ENCODE measurements at regions not wholly inside any gene's neighbourhood (a gene's known extent, or its start where the extent isn't known, plus 50 kb on each side); places are given as distances from the start of the nearest gene placed in this dataset.

GRCh38 chr1:166700696-166701095 is 138.6 kb upstream of the POGK start:
- H2AFZ ChIP-seq (ENCODE audit: low read depth, low read length), result no peak overlapping the region
- H3K4me2 ChIP-seq (ENCODE audit: low read length, poor library complexity, severe bottlenecking), result no peak overlapping the region
- no peak overlapping the region for H2AK5ac ChIP-seq (ENCODE audit: low read length, severe bottlenecking)
- H2BK12ac ChIP-seq (ENCODE audit: low read length in 2 of 2), result no peak overlapping the region
- H3K36me3 ChIP-seq (ENCODE audit: control insufficient read depth in 1 of 2, insufficient read depth in 2 of 2, low read depth in 1 of 2, low read length in 2 of 2), result no peaks in the 10 kb centered on the region
- H3K14ac ChIP-seq (ENCODE audit: low read length in 2 of 2), result no peak overlapping the region
- no peaks in the 10 kb centered on the region for H3K9me3 ChIP-seq (ENCODE audit: control insufficient read depth, low read length)
- H2BK15ac ChIP-seq (ENCODE audit: low read depth, poor library complexity, severe bottlenecking), result no peak overlapping the region
- H3K4ac ChIP-seq (ENCODE audit: low read depth in 1 of 2, low read length in 2 of 2), result no peak overlapping the region
- H3K27me3 ChIP-seq (ENCODE audit: control insufficient read depth in 1 of 2, insufficient read depth in 1 of 2, low read length in 2 of 2), result no peaks in the 10 kb centered on the region
- H3K27ac ChIP-seq (ENCODE audit: low read length, poor library complexity, severe bottlenecking), result no peak overlapping the region
- DNase-seq, result no peak
- no peak overlapping the region for H4K8ac ChIP-seq (ENCODE audit: low read length)
- H4K91ac ChIP-seq (ENCODE audit: low read length), result no peak overlapping the region
- H3K4me1 ChIP-seq (ENCODE audit: control insufficient read depth, insufficient read depth, low read depth, low read length), result no peaks in the 10 kb centered on the region
- H3K23ac ChIP-seq (ENCODE audit: low read length in 2 of 2), result no peak overlapping the region
- H2BK5ac ChIP-seq (ENCODE audit: low read depth, low read length, poor library complexity, severe bottlenecking), result no peak overlapping the region
- H2BK120ac ChIP-seq (ENCODE audit: low read depth, low read length), result no peak overlapping the region
- H3K79me1 ChIP-seq (replicated peaks; ENCODE audit: low read length, poor library complexity, severe bottlenecking), result no peaks in the 10 kb centered on the region
- no peak overlapping the region for H3K9ac ChIP-seq (ENCODE audit: low read length)
- H3K18ac ChIP-seq (ENCODE audit: low read depth in 1 of 2, low read length in 2 of 2), result no peak overlapping the region
- 61% methylated on average over 4 of the region's 4 CpGs for WGBS
- no peak overlapping the region for H3K4me3 ChIP-seq (ENCODE audit: insufficient read depth in 1 of 2, low read depth in 1 of 2, low read length in 2 of 2)

- Histone ChIP-seq H3K4ac (ENCODE audit: low read depth in 1 of 2, low read length in 2 of 2) (no peak overlapping the region), H3K4me3 (ENCODE audit: insufficient read depth in 1 of 2, low read depth in 1 of 2, low read length in 2 of 2) (no peak overlapping the region), H3K4me1 (ENCODE audit: control insufficient read depth, insufficient read depth, low read depth, low read length) (no peaks in the 10 kb centered on the region), H2AK5ac (ENCODE audit: low read length, severe bottlenecking) (no peak overlapping the region), H2BK12ac (ENCODE audit: low read length in 2 of 2) (no peak overlapping the region), H3K79me1 (replicated peaks; ENCODE audit: low read length, poor library complexity, severe bottlenecking) (no peaks in the 10 kb centered on the region), H3K14ac (ENCODE audit: low read length in 2 of 2) (no peak overlapping the region), H3K27ac (ENCODE audit: low read length, poor library complexity, severe bottlenecking) (no peak overlapping the region), H2BK120ac (ENCODE audit: low read depth, low read length) (no peak overlapping the region), H3K23ac (ENCODE audit: low read length in 2 of 2) (no peak overlapping the region), H2BK15ac (ENCODE audit: low read depth, poor library complexity, severe bottlenecking) (no peak overlapping the region), H3K9ac (ENCODE audit: low read length) (no peak overlapping the region), H2AFZ (ENCODE audit: low read depth, low read length) (no peak overlapping the region), H2BK5ac (ENCODE audit: low read depth, low read length, poor library complexity, severe bottlenecking) (no peak overlapping the region), H4K91ac (ENCODE audit: low read length) (no peak overlapping the region), H3K18ac (ENCODE audit: low read depth in 1 of 2, low read length in 2 of 2) (no peak overlapping the region), H3K9me3 (ENCODE audit: control insufficient read depth, low read length) (no peaks in the 10 kb centered on the region), H3K36me3 (ENCODE audit: control insufficient read depth in 1 of 2, insufficient read depth in 2 of 2, low read depth in 1 of 2, low read length in 2 of 2) (no peaks in the 10 kb centered on the region), H3K4me2 (ENCODE audit: low read length, poor library complexity, severe bottlenecking) (no peak overlapping the region), H4K8ac (ENCODE audit: low read length) (no peak overlapping the region), H3K27me3 (ENCODE audit: control insufficient read depth in 1 of 2, insufficient read depth in 1 of 2, low read length in 2 of 2) (no peaks in the 10 kb centered on the region)
- no CpG with 5 or more reads among the region's 1 CpG for WGBS
- DNase-seq, result no peak
Measured at GRCh38 chr1:166701603-166702100, 137.6 kb upstream of the POGK start.

- Histone ChIP-seq H3K4ac (ENCODE audit: low read depth in 1 of 2, low read length in 2 of 2) (no peak overlapping the region), H3K18ac (ENCODE audit: low read depth in 1 of 2, low read length in 2 of 2) (no peak overlapping the region), H3K4me3 (ENCODE audit: insufficient read depth in 1 of 2, low read depth in 1 of 2, low read length in 2 of 2) (no peak overlapping the region), H3K36me3 (ENCODE audit: control insufficient read depth in 1 of 2, insufficient read depth in 2 of 2, low read depth in 1 of 2, low read length in 2 of 2) (no peaks in the 10 kb centered on the region), H4K8ac (ENCODE audit: low read length) (no peak overlapping the region), H3K9ac (ENCODE audit: low read length) (no peak overlapping the region), H3K4me2 (ENCODE audit: low read length, poor library complexity, severe bottlenecking) (no peak overlapping the region), H2BK5ac (ENCODE audit: low read depth, low read length, poor library complexity, severe bottlenecking) (no peak overlapping the region), H3K79me1 (replicated peaks; ENCODE audit: low read length, poor library complexity, severe bottlenecking) (no peaks in the 10 kb centered on the region), H2BK120ac (ENCODE audit: low read depth, low read length) (no peak overlapping the region), H3K27ac (ENCODE audit: low read length, poor library complexity, severe bottlenecking) (no peak overlapping the region), H2BK15ac (ENCODE audit: low read depth, poor library complexity, severe bottlenecking) (no peak overlapping the region), H2AK5ac (ENCODE audit: low read length, severe bottlenecking) (no peak overlapping the region), H2AFZ (ENCODE audit: low read depth, low read length) (no peak overlapping the region), H3K27me3 (ENCODE audit: control insufficient read depth in 1 of 2, insufficient read depth in 1 of 2, low read length in 2 of 2) (no peaks in the 10 kb centered on the region), H4K91ac (ENCODE audit: low read length) (no peak overlapping the region), H3K4me1 (ENCODE audit: control insufficient read depth, insufficient read depth, low read depth, low read length) (no peaks in the 10 kb centered on the region), H3K23ac (ENCODE audit: low read length in 2 of 2) (no peak overlapping the region), H2BK12ac (ENCODE audit: low read length in 2 of 2) (no peak overlapping the region), H3K9me3 (ENCODE audit: control insufficient read depth, low read length) (no peaks in the 10 kb centered on the region), H3K14ac (ENCODE audit: low read length in 2 of 2) (no peak overlapping the region)
- no peak for DNase-seq
- WGBS, result 94% methylated on average over 2 of the region's 2 CpGs
Measured at GRCh38 chr1:166703141-166703540, 136.1 kb upstream of the POGK start.

GRCh38 chr1:166703726-166704462 is 135.4 kb upstream of the POGK start:
- DNase-seq, result no peak
- Histone ChIP-seq H2BK120ac (ENCODE audit: low read depth, low read length) (no peak overlapping the region), H2AK5ac (ENCODE audit: low read length, severe bottlenecking) (no peak overlapping the region), H2BK12ac (ENCODE audit: low read length in 2 of 2) (no peak overlapping the region), H3K4me3 (ENCODE audit: insufficient read depth in 1 of 2, low read depth in 1 of 2, low read length in 2 of 2) (no peak overlapping the region), H2AFZ (ENCODE audit: low read depth, low read length) (no peak overlapping the region), H2BK15ac (ENCODE audit: low read depth, poor library complexity, severe bottlenecking) (no peak overlapping the region), H3K27ac (ENCODE audit: low read length, poor library complexity, severe bottlenecking) (no peak overlapping the region), H3K4me2 (ENCODE audit: low read length, poor library complexity, severe bottlenecking) (no peak overlapping the region), H3K36me3 (ENCODE audit: control insufficient read depth in 1 of 2, insufficient read depth in 2 of 2, low read depth in 1 of 2, low read length in 2 of 2) (no peaks in the 10 kb centered on the region), H3K23ac (ENCODE audit: low read length in 2 of 2) (no peak overlapping the region), H3K4ac (ENCODE audit: low read depth in 1 of 2, low read length in 2 of 2) (no peak overlapping the region), H3K27me3 (ENCODE audit: control insufficient read depth in 1 of 2, insufficient read depth in 1 of 2, low read length in 2 of 2) (no peaks in the 10 kb centered on the region), H4K8ac (ENCODE audit: low read length) (no peak overlapping the region), H3K4me1 (ENCODE audit: control insufficient read depth, insufficient read depth, low read depth, low read length) (no peaks in the 10 kb centered on the region), H3K79me1 (replicated peaks; ENCODE audit: low read length, poor library complexity, severe bottlenecking) (no peaks in the 10 kb centered on the region), H2BK5ac (ENCODE audit: low read depth, low read length, poor library complexity, severe bottlenecking) (no peak overlapping the region), H3K18ac (ENCODE audit: low read depth in 1 of 2, low read length in 2 of 2) (no peak overlapping the region), H4K91ac (ENCODE audit: low read length) (no peak overlapping the region), H3K9me3 (ENCODE audit: control insufficient read depth, low read length) (no peaks in the 10 kb centered on the region), H3K9ac (ENCODE audit: low read length) (no peak overlapping the region), H3K14ac (ENCODE audit: low read length in 2 of 2) (no peak overlapping the region)
- WGBS, result 55% methylated on average over 4 of the region's 4 CpGs

Data from mesenchymal stem cell (in vitro differentiated cells and primary cell).